ENCODE measurements at regions not wholly inside any gene's neighbourhood (a gene's known extent, or its start where the extent isn't known, plus 50 kb on each side); places are given as distances from the start of the nearest gene placed in this dataset.
"Not testable (repeated sequence)": the region's sequence is repeated elsewhere in the genome, so short reads cannot be mapped to it uniquely, and the experiment has no call there.

DNA sequence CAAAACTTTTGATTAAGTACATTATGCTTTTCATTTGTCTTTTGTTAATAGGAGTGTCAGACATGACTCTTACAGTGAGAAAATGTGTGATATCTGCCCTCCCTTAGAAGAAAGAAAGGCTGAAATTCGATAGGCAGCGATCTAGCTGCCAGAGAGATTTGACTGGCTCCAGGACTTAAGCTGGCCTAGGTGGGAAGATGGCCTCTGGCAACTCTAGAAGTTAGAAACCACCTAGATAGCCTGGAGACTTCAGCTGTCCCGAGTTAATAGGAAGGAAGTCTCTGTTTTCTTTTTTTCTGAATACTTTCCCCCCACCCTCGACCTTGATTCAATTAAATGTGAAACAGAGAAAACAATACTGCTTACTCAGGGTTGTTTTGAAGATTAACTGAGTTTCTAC, 1194.7 kb upstream of the CRIM1 start:
- DNase-seq (ENCODE audit: low spot score): no peak

DNA sequence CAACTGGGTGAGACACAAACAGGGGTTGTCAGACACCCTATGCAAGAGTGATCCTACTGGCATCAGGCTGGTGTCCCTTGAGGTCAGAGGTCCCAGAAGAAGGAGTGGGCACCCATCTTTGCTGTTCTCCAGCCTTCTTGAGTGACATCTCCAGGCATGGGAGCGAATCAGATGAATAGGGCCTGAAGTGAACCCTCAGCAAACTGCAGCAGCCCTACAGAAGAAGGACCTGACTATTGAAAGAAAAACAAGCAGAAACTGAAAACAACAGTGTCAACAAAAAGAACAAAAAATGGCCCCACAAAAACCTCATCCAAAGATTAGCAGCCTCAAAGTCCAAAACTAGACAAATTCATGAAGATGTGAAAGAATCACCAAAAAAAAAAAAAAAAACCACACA, 1229.7 kb upstream of the CRIM1 start:
- DNase-seq (ENCODE audit: low spot score): no peak

DNA sequence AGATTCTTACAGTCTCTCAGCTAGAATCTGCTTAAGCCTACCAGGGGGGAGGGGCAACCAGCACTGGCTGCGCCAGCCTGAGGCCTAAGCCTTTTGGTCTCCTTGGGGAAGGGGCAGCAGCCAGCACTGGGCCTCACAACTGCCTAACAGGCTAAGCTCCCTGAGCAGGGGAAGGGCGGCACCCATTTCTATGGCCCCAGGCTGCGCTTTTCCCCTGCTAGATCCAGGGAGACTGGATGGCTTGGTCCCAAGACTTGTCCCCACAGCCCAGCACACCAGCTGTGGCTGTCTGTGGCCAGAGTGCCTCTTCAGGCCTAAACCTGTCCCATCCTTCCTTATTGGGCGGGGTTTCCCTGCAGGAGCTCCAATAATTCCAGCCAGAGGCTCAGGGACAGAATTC, 1230.3 kb upstream of the CRIM1 start:
- DNase-seq (ENCODE audit: low spot score): no peak

DNA sequence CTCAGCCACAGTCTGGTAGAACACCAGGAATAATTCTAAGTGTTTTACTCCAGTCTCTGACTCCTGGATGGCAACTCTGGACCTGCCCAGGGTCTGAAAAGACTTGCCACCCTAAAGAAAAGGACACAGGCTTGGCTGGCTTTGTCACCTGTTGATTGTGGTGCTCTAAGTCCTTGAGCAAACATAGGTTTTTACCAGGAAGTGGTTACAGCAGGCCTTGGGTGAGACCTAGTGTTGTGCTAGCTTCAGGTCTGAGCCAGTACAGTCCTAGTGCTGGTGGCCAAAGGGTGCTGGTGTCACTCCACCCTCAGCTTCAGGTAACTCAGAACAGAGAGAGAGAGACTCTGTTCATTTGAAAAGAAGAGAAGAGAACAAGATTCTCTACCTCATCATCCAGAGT, 1239.4 kb upstream of the CRIM1 start:
- no peak for DNase-seq (ENCODE audit: low spot score)

DNA sequence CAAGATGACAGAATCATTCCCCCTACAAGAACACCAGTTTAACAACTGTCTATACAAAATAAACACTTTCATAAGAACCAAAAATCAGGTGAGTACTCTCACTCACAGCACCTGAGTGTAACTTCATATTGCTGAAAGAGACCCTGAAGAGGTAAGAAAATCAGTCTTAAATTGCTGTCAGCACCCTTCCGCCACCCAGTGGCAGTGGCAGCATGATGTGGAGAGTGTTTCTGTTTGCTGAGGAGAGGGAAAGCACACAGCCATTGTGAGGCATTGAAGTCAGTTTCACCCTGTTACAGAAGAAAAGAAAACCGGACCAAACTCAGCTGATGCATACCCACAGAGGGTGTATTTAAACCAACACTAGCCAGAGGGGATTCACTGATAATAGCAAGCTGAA, 1240.8 kb upstream of the CRIM1 start:
- DNase-seq (ENCODE audit: low spot score): no peak

DNA sequence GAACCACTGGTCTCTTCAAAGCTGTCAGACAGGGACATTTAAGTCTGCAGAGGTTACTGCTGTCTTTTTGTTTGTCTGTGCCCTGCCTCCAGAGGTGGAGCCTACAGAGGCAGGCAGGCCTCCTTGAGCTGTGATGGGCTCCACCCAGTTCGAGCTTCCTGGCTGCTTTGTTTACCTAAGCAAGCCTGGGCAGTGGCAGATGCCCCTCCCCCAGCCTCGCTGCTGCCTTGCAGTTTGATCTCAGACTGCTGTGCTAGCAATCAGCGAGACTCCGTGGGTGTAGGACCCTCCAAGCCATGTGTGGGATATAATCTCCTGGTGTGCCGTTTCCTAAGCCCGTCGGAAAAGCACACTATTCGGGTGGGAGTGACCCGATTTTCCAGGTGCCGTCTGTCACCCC, 1243.2 kb upstream of the CRIM1 start:
- not testable (repeated sequence) for DNase-seq (ENCODE audit: low spot score)

DNA sequence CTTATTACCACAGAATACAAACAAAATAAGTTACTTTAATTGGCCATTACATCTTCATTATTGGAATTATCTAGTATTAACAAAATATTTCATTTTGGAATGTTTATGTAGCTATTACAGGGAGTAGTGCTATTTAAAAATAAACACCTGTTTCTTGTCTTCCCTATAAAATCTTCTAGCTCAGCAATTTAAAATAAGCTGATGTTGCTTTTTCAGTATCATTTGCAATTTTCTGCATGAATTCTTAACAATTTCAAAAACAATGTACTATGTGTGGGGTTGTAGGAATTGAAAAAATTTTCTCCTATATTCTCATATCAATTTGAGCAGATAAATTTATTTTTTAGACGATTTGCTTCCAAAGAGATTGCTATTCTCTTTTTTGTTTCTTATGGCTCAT, 1251.3 kb upstream of the CRIM1 start:
- no peak for DNase-seq (ENCODE audit: low spot score)

DNA sequence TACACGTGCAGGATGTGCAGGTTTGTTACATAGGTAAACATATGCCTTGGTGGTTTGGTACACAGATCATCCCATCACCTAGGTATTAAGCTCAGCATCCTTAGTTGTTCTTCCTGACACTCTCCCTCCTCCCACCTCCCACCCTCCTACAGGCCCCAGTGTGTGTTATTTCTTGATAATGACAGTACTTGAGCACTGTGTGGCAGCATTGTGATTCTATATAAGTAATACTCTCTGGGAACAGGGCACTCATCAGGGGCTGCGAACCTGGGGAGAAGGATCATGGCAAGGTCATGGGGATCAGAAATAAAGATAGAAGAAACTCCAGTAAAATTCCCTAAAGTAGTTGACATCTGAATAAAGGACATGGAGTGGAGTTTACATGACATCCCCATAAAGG, 1256.2 kb upstream of the CRIM1 start:
- no peak for DNase-seq (ENCODE audit: low spot score)

DNA sequence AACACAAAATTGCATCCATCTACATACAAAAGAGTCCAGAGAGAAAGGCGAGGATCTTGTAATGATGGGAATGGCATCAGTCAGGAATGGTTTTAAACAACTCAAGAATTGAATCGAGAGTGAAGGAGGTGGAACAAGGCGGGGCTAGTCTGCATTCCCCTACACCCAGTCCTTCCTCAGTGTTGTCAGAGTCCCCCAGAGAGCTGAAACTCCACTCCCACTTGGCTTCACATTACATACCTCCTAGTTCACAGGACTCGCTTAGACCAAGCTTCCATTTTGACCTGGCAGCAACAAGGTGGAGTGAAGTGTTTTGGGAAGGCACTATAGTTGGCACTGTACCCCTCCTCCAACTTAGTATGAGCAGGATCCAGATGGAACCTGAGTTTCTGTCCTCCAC, 1273.5 kb upstream of the CRIM1 start:
- no peak for DNase-seq (ENCODE audit: low spot score)

DNA sequence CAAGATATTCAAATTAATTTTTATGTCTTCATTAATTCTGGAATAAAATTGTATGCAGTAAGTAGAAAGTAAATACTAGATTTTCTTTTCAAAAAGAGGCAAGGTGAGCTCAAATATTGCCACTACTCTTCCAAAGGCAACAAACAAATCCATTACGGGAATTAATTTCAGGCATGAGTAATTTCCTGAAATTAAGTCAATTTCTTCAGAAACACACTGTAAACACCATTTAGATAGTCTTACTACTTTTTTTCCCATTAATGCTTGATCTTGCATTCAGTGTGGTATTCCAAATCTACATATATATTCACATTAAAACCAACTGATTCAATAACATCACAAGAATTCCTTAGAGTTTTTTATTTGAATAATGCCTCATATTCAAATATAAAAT, 1274.0 kb upstream of the CRIM1 start:
- DNase-seq (ENCODE audit: low spot score): no peak

DNA sequence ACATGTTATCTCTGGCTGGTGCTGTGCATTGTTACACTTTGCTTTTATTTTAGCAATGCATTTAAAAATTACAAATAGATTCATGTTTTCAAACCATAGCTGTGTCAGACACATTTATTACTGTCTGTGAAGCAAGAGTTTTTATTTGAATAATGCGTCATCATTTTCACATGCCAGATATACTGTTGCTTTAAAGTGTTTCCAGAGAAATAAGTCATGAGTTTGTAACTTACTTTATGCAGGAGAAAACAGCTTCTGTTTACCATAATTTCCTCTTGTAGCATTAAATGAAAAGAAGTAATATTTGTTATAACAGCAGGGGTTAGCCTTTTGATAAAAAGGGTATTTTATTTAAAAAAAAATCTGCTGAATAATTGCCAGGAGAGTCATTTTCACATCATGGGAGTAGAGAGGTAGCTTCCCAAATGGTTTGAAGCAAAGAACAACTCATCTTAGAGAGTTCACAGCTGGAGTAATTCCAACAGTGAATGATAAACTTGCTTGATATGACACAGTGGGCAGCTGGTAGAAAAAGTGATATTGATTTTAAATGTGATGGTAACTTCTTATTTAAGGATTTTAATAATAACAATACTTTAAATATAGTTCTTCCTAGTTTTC, 1274.5 kb upstream of the CRIM1 start:
- no peak for DNase-seq (ENCODE audit: low spot score)

DNA sequence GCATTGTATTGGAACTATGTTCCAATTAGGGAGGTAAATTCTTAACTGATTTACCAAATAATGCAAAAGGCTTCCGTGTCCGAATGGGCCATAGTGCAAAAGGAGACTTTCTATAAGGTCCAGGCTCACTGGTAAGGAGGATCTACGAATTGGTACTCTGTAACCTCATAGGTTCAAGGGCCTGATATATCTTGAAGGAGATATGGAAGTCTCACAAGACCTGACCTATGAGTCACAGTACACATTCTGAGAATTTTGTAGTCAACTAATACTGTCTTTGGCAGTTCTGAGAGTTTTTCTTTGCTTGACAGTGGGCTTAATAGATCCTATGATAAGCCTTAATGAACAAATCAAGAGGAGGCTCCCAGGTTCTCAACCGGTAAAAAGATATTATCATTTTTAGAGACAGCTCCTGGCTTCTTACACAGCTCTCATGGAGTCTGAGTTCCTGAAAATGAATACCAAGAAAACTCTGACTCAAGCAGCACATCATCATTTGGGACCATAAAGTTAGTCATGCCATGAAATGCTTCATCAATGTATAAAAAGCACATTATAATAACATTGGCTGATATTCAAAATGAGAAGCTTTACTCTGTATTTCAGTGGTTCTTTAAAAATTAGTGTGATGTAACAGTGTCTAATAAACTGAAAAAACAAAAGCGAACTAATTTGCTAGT, 1275.2 kb upstream of the CRIM1 start:
- DNase-seq (ENCODE audit: low spot score): no peak

DNA sequence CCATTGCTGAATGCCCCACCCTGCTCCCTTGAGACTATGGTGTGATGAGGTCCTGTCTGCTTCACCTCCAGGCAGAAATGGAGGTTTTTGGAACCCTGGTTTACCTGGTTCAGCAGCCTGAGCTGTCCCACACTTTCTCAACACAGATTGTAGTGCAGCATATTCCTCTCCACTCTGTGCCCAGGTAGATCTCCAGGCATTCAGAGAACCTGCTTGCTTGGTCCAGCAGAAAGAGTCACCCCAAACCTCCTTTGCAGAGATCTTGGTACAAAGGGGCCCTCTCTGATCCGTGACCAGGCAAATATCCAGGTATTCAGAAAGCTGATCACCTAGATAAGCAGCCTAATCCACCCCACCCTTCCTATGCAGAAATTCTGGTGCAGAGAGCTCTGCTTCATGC, 1288.2 kb upstream of the CRIM1 start:
- no peak for DNase-seq (ENCODE audit: low spot score)

DNA sequence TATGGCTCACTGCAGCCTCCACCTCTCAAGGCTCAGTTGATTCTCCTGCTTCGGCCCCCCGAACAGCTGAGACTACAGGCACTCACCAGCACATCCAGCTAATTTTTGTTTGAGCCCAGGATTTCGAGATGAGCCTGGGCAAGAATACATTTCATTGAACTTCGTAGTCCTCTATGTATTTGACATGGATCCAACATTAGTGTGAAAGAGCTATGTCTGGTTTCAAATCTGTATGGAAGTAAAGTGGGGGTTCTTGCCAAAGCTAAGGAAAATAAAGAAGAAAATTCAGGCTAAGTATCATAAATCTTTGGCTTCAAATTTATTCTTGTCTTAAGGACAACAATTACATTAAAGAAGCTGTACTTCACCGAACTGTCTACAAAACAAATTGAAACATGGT, 1291.7 kb upstream of the CRIM1 start:
- no peak for DNase-seq (ENCODE audit: low spot score)

DNA sequence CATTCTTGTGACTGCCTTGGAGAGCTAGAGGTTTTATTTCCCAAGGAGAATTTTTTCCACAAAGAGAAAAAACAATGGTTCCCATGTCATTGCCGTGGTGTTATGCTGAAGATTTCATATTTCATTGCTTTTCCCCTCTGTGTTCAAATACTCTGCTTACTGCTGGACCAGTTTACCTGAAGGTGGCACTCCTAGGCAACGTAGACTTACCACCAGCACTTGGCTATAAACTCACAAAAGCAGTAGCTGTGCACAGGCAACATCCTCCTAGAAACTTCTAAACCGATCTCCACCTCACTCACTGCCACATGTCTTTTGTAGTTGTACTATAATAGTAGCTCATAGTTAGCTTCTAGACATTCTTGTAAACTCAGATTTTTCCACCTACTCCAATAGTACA, 1319.7 kb upstream of the CRIM1 start:
- DNase-seq (ENCODE audit: low spot score): no peak

DNA sequence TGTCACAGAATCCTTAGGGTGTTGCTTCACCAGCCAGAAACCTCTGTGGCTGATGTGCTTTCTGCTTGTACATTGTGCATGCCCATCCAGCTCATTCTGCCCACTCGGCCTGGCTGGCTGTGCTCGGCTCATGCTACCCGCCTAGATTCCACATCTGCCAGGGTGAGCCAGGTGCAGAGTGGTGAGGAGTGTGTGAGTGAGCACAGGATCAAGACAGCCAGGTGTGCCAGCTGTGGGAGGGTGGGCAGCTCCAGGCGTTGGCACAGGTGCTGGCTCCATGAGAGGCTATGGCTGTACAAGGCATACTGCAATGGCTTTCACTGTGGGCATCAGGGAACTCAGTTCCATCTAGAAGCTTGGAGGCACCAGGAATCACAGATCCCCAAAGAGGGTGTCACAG, 1321.8 kb upstream of the CRIM1 start:
- no peak for DNase-seq (ENCODE audit: low spot score)

DNA sequence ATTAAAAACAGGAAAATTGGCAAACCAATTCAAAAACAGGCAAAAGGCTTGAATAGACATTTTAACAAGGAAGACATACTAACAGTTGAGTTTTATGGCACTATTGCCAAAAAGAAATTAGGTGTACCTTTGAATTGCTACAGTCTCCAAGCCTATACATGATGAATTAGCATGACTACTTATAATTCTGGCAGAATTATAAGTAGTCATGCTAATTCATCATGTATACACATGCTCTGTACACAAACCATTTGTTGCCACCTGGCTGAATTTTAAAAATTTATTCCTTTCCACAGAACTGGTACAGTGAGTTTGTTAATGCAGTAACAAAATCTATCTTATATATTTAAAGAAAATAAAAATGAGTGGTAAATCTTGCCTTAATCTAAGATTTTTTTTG, 1332.0 kb upstream of the CRIM1 start:
- DNase-seq (ENCODE audit: low spot score): no peak

DNA sequence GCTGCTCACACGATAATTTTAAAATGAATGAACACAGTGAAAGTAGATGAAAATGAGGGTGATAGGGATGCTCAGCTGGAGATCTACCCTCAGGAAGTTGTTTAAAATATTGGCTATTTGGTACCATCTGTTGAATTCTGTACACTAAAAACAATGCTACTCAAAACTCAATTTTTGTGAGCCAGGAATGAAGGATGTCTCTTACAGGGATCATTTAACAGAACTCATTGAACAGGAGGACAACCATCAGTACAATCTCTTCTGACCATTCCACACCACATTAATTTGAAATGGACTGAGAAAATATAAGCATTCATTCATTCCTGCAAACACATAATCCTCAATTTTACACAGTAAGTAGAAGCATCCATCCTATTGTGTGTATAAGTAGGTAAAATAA, 1355.1 kb upstream of the CRIM1 start:
- DNase-seq (ENCODE audit: low spot score): no peak

DNA sequence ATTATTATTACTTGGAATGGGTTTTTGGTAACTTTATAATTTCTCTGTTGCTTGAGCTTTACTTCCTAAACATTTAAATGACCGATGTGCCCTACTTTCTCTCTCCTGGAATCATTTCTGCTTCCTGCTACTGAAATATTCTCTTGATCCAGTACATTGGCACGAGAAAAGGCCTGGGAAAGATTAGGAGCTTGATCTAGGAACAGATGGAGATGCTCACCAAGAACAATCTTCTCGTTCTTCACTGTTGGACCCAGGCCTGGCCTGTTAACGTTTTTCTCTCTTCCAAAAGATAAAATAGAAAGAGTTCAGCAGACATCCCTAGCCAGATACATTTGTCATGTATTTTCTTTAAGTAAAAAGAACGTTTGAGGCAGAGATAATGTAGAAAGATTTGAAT, 1356.8 kb upstream of the CRIM1 start:
- no peak for DNase-seq (ENCODE audit: low spot score)

DNA sequence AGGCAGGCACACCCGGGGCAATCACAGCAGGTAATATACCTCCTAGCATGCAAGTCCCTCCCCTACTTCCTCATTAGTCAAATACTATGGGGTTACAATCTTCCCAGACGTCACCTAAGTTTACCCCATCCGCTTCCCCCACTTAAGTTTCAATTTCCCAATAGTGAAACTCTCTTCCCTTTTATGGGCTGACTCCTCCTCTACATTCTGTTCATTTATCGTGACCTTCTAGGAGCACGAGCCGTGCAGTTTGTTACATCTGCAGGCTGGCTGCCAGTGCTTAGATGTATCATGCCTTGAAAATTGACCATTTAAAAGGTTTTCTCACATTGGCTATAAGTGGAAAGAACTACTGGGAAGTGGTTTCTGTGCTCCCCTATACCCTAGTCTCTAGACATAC, 1357.8 kb upstream of the CRIM1 start:
- no peak for DNase-seq (ENCODE audit: low spot score)

DNA sequence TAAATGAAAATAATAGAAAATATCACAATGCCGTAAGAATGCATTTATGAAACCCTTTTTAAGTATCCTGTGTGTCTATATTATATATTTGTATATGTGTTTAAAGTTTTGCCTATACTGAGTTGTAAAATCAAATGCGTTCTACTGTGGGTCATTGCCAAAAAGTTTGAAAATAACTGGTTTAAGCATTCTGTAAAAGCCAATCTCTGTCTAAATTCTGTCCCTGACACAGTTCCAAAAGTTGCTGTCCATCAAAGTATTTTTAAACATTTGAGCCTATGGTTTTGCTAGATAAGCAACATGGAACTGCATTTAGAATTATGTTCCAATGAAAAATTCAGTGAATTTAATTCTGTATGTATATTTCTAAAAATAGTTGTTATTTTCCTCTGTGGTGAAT, 1360.4 kb upstream of the CRIM1 start:
- DNase-seq (ENCODE audit: low spot score): no peak

DNA sequence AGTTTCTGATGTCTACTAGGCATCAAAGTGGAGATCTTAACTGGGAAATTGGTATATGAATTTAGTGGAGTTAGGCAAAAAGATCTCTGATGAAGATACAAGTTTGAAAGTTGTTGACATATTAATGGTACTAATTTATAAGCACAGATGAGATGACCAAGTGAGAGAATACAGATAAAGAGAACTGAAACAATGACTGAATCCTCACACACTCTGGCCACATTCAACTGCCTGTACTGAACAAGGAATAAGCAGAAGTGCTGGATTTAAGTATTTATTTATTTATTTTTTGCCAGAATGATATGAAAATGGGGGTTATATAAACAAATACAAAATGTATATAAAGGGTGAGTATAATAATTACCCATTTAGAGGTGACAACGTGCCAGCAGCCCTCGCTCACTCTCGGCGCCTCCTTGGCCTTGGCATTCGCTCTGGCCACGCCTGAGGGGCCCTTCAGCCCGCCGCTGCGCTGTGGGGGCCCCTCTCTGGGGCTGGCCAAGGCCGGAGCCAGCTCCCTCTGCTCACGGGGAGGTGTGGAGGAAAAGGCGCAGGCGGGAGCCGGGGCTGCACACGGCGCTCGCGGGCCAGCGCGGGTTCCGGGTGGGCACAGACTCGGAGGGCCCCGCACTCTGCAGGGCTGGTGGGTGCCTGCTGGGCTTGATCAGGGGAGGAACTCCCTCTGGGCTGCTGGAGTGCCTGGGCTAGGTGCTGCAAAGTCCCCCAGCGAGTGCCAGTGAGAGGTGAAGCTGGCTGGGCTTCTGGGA, 1363.9 kb upstream of the CRIM1 start:
- no peak for DNase-seq (ENCODE audit: low spot score)

DNA sequence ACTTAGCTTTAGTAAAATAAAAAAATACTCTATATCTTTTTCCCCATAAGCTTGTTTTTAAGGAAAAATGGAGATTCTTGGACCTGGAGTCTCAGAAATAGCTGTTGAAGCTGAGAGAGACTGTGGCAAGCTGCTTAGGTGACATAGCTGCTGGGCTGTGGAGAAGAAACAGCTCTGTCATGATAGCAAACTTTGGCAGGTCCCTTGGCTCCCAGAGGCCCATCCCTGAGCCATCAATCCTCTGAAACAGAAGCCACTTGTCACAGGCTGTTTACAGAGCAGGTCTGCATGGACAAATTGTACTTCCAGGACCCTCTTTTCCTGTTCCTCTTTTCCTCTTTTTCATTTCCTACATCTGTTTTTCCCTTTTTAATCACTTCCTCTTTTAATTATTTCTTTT, 1370.1 kb upstream of the CRIM1 start:
- DNase-seq (ENCODE audit: low spot score): no peak

All from ureter (tissue), 1 donor.